ENCODE measurements at regions not wholly inside any gene's neighbourhood (a gene's known extent, or its start where the extent isn't known, plus 50 kb on each side); places are given as distances from the start of the nearest gene placed in this dataset.

DNA sequence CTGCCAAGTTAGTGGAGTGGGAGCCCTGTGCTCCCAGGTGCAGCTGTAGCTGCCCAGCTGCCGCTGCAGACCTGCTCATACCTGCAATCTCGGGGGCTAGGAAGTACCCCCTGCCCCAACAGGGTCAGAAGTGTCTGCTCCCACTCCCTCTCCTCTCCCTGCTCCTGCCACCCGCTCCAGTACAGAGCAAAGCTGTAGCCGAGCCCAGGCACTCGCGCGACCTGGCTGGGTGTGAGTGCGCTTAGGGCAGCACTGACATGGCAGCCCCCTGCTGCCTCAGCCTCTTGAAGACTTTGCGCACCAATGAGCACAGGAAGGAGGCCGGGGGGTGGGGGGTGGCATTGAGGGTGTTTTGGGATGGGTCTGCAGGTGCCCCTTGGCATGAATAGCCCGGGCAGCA is 1951.4 kb downstream of the SUCLG1 start:
- no peak for DNase-seq (ENCODE audit: low read depth)
- no peak overlapping the region for H3K4me3 ChIP-seq (ENCODE audit: low read depth, low read length)

DNA sequence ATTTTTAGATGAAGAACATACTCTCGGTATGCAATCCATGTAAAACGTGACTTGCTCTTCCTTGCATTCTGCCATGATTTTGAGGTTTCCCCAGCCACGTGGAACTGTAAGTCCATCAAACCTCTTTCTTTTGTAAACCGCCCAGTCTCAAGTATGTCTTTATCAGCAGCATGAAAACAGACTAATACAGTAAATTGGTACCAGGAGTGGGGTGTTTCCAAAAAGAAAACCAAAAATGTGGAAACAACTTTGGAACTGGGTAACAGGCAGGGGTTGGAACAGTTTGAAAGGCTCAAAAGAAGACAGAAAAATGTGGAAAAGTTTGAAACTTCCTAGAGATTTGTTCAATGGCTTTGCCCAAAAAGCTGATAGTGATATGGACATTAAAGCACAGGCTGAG is 1957.9 kb downstream of the SUCLG1 start:
- no peak for DNase-seq (ENCODE audit: low read depth)
- no peak overlapping the region for H3K4me3 ChIP-seq (ENCODE audit: low read depth, low read length)

DNA sequence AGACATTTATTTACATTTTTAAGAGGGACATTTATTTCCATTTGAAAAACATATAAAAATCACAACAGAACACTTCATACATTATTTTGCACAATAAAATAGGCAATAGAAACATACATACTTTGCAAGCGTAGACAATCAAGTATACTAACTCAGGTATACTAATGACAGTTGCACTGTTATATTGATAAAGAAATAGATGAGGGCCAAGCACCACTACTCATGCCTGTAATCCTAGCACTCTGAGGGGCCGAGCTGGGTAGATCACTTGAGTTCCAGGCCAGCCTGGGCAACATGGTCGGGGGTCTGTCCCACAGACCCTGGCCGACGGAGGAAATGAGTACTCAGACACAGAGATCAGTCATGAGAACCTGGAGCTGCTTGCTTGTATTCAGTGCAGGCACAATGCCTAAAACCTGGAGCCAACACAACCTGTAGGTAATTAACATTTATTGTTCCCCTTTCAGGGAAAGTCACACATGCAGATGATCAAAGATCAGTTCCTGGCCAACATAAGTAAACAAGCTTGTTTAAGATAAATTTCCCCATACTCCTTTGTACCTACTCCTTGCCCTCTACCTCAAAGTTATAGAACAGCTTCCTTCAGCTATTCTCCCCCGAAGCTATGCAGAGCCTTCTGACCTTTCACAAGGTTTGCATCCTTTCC is 1960.2 kb downstream of the SUCLG1 start:
- no peak overlapping the region for H3K4me3 ChIP-seq (ENCODE audit: low read depth, low read length)

DNA sequence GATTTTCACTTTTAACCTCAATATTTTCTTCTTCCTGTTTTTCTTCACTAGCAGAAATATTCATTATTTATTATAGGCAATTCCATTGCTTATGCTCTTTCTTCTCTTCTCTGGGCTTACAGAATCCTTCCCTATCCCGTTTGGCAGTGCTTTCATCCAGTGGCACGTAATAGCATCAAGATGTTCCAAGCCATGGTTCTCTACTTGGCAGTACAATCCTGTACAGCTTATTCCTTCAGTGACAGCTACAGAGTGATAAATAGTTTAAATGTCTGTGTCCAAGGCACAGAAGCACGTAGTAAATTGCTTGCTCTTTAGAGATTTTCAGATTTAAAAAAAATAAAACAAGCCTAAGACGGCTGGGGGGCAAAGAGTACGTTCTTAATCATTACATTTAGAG is 1964.3 kb downstream of the SUCLG1 start:
- no peak overlapping the region for H3K4me3 ChIP-seq (ENCODE audit: low read depth, low read length)
- no peak for DNase-seq (ENCODE audit: low read depth)

More for the DNA sequence above, 1960.2 kb downstream of the SUCLG1 start:
- DNase-seq (ENCODE audit: low read depth) = no peak

DNA sequence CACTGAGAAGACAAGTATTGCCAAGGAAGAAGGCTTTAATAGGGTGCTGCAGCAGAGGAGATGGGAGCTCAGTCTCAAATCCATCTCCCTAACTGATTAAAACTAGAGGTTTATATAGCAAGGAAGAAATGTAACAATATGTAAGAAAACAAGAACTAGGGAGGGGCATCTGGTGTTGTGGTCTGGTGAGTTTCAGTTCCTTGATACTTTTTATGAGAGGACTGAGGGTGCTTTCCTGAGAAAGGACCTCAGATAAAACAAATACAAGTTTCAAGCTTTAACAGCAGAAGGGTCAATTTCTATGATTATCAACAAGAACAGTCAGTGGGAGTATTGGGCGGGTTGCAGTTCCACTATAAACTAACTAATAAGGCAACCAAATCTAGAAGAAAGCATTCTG is 1967.5 kb downstream of the SUCLG1 start:
- DNase-seq (ENCODE audit: low read depth) = no peak
- H3K4me3 ChIP-seq (ENCODE audit: low read depth, low read length) = no peak overlapping the region

DNA sequence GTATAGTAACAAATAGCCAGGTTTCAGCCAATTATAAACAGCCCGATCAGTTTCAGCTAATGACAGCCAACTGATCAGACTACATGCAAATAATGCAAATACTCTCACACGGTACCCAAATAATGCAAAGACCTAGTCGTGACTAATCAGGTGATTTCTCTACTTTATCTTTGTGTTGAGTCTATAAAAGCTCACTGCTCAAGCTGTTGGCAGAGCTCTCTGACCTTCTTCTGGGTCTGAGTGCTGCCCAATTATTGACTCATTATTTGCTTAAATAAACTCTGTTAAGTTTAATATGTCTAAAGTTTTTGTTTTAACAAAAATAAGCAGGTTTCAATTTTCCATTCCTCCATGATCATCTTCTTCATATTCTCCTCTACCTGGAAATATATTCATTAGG is 1971.7 kb downstream of the SUCLG1 start:
- no peak for DNase-seq (ENCODE audit: low read depth)
- no peak overlapping the region for H3K4me3 ChIP-seq (ENCODE audit: low read depth, low read length)

DNA sequence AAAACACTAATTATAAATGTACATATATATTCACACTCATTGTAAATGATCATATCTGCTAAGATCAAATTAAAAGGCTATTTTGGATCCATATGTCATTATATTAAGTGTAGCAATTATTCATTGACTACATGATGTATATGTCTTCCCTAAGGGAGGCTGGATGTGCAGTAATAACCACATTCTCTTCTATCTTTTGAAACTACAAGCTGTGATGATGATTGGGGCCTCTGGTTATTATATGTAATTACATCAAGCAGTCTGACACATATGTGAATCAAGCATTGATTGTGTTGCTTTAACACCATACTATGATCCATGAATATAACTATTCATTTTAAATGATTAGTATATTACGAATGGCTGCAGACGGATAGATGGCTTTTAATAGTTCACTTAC is 1973.4 kb downstream of the SUCLG1 start:
- no peak for DNase-seq (ENCODE audit: low read depth)
- H3K4me3 ChIP-seq (ENCODE audit: low read depth, low read length) = no peak overlapping the region

DNA sequence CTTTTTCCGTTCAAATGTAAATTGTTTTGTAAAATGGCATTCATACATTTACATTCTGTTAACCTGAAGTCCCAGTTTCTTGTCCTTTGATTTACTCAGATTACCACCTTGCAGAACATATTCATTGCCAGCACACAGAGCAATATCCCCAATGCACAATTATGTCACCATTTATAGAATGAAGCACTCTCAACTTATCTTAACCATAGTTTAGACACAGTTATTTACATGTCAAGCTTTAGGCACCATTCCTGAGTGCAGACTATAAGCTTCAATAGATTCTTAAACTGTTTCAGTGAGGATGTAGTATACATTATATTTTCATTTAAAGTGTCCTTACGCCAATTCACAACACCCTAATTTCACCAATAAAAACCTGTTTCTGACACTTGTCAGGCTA is 1977.9 kb downstream of the SUCLG1 start:
- DNase-seq (ENCODE audit: low read depth) = no peak
- no peak overlapping the region for H3K4me3 ChIP-seq (ENCODE audit: low read depth, low read length)

DNA sequence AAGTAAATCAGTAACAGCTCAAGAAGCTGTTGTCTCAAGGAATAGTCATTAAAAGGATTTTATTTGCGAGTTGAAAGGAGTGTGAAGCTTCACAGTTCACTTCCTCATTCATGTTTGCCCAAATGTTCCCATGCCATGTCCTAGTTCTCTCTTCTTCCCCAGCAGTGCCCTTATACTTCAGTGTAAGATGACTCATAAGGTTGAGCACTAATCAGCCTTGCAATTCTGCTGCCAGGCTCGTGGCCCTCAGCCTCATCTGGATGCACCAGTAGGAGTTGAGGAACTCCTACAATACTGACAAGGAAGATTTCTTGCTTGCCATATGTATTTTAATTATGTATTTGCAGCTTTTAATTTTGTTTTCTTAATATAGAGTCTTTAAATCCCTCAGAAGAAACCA is 1980.4 kb downstream of the SUCLG1 start:
- DNase-seq (ENCODE audit: low read depth) = no peak
- no peak overlapping the region for H3K4me3 ChIP-seq (ENCODE audit: low read depth, low read length)

DNA sequence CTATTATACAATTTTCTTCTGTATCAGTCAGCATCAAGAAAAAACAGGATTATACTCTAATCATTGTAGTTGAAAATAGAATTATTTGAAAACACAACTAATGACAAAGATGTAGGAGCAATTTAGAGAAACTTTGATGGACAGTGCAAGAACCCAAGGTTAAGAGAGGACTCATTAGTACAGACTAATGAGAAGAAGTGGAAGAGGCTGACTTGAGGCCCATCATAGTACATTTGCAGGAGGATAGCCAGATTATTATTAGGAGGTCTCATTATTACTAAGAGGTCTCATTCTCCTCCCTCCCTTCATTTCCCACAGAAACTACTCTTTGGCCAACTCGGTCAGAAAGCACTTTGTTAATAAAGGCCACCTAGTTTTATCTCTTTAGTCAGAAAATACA is 1983.0 kb downstream of the SUCLG1 start:
- DNase-seq (ENCODE audit: low read depth) = no peak
- H3K4me3 ChIP-seq (ENCODE audit: low read depth, low read length) = no peak overlapping the region

DNA sequence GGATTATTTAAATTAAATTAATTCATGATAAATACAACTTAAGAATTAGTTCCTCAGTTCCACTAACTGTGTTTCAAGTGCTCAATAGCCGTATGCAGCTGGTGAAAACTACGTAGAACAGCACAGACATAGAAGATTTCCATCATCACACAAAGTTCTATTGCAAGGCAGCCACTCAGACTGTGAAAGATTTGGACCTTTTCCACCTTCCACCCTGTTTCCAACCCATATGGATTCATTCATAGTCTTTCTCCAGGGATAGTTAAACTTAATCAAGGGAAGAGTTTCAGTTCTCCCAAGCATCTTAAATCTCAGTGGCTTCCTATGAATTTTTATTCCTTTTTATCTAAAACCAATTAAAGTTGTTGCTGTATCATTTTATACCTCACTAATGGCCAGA is 2030.8 kb downstream of the SUCLG1 start:
- H3K4me3 ChIP-seq (ENCODE audit: low read depth, low read length) = no peak overlapping the region
- no peak for DNase-seq (ENCODE audit: low read depth)

DNA sequence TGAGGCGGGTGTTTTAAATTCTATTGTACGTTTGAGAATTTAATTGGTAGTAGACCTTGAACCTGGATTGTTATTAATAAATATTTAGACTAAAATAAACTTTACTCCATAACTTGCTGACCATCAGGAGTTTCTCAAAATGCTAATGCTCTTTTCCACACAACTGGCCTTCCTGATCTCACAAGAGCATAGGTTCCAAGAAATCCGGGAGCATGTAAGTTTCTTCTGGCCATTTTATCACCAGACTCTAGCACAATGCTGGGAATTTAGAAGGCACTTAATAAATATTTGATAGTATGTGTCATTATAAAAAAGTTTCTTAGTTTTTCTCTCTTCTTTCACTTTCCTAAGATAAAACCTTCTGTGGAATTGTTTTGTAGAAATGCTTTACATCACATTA is 2047.1 kb downstream of the SUCLG1 start:
- no peak overlapping the region for H3K4me3 ChIP-seq (ENCODE audit: low read depth, low read length)
- DNase-seq (ENCODE audit: low read depth) = no peak

DNA sequence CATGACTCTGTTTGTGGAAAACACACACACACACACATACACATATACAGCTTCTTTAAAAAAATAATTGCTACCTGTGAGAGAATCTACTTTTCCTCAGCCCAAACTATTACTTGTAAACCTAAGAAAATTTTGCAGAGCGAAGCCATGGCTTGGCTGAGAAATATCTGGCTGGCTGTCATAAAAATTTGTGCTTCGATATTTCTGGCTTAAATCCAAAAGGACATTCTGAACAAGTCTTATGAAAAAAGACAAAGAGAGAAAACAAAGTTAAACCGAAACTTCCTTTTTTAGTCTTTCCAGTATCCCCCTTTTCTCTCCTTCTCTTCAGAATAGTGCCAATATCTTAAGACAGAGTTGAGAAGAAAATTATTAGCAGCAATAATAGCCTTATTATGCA is 2048.0 kb downstream of the SUCLG1 start:
- DNase-seq (ENCODE audit: low read depth) = no peak
- H3K4me3 ChIP-seq (ENCODE audit: low read depth, low read length) = no peak overlapping the region

DNA sequence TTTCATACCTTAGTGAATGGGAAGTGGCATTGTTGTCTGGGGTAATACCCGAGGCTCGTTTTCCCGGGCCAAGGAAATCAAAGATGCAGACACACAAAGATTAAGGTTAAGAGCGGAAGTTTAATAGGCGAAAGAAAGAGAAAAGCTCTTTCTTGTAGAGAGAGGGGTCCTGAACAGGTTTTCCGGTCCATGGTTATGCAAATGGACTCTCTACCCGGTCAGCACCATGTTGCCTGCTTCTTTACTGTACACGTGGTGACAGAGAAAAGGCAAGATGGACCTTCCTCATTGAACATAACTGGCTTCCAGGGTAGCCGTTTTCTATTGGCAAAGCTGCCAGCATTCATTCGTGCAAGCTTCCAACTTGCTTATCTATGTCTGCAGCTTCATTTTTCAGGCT is 2063.5 kb downstream of the SUCLG1 start:
- no peak overlapping the region for H3K4me3 ChIP-seq (ENCODE audit: low read depth, low read length)
- DNase-seq (ENCODE audit: low read depth) = no peak

DNA sequence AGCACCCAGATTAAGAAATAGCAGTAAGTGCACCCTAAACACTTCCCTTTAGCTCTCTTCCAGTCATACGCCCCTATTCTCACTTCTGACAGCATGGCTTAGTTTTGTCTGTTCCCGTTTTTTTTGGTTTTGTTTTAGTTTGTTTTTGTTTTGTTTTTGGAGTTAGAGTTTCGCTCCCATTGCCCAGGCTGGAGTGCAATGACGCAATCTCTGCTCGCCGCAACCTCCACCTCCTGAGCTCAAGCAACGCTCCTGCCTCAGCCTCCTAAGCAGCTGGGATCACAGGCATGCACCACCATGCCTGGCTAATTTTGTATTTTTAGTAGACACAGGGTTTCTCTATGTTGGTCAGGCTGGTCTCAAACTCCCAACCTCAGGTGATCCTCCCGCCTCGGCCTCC is 2067.7 kb downstream of the SUCLG1 start:
- no peak for DNase-seq (ENCODE audit: low read depth)

DNA sequence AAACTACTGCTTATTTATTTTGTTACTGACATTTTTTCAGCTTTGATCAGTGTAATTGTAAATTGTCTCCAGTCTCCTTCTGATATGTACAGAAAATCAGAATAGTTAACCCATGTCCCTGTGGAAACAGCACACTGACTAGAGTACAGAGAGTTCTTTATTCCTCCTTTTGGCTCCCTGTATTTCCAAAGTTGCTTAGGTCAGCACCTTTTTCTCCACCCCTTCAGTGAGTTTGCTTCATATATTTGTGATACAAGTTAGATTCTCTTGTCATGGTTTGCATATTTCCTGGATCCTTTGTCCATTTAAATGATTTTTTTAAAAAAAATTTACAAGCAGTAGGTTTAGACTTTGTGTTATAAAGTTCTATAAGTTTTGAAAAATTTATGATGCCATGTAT is 2051.1 kb upstream of the LRRTM1 start:
- no peak for DNase-seq (ENCODE audit: low read depth)
- no peak overlapping the region for H3K4me3 ChIP-seq (ENCODE audit: low read depth, low read length)

More for the DNA sequence above, 2067.7 kb downstream of the SUCLG1 start:
- H3K4me3 ChIP-seq (ENCODE audit: low read depth, low read length) = no peak overlapping the region

DNA sequence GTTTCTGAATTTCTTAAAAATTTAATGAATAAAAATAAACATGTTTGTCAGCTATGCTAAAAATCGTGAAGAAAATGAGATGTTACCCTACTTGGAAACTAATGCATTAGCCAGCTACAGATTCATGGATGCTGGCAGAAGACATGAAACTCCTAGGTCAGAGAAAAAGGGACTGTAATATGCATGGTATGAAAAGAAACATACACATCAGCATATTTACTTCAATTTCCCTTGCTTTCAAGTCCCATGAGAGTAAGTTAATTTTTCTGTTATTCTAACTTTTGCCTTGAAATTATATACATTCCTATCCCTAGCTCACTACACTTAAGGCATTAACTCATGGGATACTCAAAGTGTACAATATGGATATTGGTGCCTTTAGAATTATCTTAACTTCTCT is 2041.4 kb upstream of the LRRTM1 start:
- DNase-seq (ENCODE audit: low read depth) = no peak
- no peak overlapping the region for H3K4me3 ChIP-seq (ENCODE audit: low read depth, low read length)

DNA sequence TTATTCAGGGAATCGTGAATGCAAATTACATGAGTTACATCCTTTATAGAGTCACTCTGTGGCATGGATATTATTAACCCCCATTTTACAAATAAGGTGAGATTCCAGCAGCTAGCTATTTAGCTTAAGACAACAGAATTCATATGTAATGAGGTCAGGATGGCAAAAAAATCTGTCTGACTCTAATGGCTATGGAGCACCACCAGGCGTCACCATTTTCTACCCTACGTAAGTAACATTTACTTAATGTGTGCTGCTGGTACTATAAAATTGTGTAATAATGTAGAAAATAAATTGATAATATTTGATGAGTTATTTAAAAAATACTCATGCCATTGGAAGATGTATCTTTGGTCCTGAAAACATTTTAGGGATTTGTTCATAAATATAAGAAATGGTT is 2040.1 kb upstream of the LRRTM1 start:
- no peak overlapping the region for H3K4me3 ChIP-seq (ENCODE audit: low read depth, low read length)
- DNase-seq (ENCODE audit: low read depth) = no peak

DNA sequence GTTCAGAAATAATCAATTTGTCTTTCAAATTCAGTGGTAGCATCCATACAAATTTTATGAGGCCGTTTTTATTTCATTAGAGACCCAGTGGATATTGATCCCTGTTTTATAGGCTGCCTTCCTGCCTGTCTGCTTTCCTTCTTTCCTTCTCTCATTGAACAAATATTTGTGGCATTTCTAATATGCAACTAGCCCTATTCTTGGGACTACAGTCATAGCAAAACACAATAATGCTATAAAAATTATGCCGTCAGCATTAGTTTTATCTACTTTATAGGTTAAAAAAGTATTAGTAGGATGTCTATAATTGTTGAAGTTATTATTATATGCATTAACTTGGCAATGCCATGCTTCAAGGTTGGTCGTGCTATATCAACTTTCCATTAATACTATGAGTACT is 2037.8 kb upstream of the LRRTM1 start:
- DNase-seq (ENCODE audit: low read depth) = no peak
- H3K4me3 ChIP-seq (ENCODE audit: low read depth, low read length) = no peak overlapping the region

DNA sequence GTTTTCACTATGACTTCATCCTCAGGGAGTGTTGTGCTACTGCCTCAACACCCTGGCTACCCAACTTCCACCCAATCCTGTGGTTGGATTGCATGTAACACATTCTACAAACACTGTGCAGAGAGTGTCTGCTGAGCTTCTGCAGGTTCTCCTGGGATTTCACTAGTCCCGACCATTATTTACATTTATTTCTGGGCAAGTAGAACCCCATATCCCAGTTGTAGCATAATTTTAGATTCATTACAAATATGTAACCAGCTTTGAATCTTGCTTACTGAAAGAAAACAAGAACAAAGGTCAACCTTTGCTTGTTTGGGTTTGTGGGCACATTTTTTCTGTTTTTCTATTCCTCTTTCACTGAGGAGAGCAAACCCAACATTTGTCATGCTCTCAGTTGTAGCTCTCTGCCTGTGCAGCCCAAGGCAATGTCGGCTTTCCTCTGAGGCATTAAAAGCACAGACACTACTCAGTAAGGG is 2036.1 kb upstream of the LRRTM1 start:
- H3K4me3 ChIP-seq (ENCODE audit: low read depth, low read length) = no peak overlapping the region
- no peak for DNase-seq (ENCODE audit: low read depth)

DNA sequence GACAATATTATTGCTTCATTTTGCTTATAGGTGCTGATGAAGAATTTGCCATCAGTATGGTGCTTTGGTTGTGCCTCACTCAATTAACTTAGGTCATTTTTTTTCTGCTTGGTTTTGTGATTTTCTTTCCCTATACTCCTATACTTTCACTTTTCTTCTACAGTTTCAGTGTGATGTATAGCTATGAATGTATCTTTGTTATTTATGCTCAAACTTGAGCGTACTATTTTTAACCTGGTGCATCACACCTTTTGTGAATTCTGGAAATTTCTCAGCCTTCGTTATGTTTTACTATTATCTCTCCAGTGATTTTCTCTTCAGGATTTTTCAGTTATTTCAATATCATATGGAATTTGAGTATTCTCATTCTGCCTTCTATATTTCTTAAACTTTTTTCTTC is 2035.3 kb upstream of the LRRTM1 start:
- DNase-seq (ENCODE audit: low read depth) = no peak
- H3K4me3 ChIP-seq (ENCODE audit: low read depth, low read length) = no peak overlapping the region

DNA sequence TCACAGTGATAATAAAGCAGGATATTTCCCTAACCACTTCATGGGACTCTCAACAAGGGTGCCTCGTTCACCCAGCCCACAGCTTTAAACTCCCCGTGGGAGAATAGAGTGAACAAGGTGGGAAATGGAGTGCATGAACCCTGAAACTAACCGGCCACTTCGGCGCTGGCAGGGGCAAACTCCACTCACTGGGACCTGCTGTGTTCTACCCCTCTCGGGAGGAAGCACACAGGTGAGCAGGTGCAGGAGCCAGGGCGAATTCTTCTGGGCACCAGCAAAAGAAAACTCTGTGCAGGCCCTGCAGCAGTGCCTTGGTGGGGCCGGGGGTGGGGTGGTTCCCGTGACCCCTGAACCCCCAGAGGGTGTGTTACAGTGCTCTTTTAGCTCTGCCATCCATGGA is 2029.1 kb upstream of the LRRTM1 start:
- H3K4me3 ChIP-seq (ENCODE audit: low read depth, low read length) = no peak overlapping the region
- no peak for DNase-seq (ENCODE audit: low read depth)

All from skeletal muscle cell (primary cell).